ENCODE measurements at regions not wholly inside any gene's neighbourhood (a gene's known extent, or its start where the extent isn't known, plus 50 kb on each side); places are given as distances from the start of the nearest gene placed in this dataset.

DNA sequence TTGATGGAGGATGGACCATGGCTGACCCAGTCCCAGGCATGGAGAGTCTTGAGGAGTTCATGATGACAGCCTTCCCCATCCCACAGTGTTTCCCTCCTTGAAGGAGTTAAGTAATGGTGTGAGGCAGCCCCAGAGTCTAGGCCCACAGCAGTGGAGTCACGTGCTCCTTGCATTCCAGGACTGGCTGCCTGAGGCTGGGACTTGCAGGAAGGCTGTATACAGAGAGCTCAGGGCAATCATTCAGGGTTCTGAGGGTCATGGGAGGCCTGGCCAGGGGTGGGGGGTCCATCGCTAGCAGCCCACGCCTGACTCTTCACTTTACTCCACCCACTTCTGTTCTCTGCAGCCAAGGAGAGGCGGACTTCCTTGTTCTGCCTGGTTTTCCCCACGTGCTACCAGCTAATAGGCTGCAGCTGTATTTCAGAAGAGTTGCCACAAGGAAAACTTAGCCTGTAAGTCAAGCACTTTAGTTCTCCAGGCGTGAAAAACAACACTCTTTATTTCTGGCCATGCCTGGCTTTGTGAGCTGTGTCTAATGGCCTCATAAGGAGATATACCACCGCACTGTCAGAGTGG, 272.5 kb downstream of the DHX35 start:
- DNase-seq, result no peak

- no peak for DNase-seq
Observed at GRCh38 chr20:39233755-39234154, 271.6 kb downstream of the DHX35 start.

DNA sequence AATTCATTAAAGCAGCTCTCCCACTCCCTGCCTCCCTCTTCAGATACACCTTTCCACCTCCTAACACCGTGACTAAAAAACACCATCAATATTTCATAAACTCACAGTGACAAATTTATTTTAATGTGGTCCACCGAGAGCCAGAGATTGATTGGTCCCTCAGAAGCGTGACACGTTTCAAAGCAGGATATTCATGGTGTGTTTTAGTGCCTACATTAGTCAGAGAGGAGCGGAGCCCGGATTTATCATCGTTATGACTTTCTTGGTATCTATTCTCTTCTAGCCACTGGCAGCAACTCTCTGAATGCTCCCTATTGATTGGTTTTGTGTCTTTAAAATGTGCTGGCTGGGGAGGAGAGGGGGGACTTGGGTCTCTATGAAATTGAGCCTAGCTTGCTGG, 265.3 kb downstream of the DHX35 start:
- DNase-seq, result no peak

DNA sequence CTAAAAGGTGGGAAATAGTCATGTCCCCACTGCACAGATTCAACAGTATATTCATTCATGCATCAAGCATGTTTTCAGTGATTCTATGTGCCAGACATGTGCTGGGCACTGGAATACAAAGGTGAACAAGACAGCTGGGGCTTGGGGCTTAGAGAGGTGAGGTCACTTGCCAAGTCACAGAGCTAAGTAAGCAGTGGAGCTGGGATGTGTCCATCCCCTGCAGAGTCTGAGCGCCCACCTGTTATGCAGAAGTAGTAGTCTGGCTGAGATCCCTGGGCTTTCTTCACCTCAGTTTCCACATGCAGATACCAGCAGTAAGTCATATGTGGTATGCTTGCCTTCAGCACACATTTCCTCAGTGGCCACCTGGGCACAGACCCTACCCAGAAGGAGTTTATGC, 263.8 kb downstream of the DHX35 start:
- DNase-seq, result no peak

DNA sequence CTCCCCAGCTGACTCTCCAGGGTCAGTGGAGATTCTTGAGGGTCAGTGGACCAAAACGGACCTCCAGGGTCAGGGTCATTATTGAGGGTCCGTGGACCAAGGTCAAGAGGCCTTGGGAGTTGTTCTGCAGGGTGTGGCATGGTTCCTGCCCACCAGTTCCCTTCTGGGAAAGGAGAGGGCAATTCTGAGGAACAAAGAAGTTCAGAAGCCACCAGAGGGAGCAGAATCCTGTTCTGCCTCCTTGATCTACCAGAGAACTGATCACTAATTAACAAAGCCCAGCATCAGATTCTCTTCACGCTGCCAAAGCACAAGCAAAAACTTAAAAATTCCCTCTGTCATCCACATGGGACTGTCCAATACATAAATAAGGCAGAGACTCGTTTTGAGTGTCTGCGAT, 263.4 kb downstream of the DHX35 start:
- no peak for DNase-seq

GRCh38 chr20:39222101-39222500, 260.0 kb downstream of the DHX35 start:
- no peak for DNase-seq

DNA sequence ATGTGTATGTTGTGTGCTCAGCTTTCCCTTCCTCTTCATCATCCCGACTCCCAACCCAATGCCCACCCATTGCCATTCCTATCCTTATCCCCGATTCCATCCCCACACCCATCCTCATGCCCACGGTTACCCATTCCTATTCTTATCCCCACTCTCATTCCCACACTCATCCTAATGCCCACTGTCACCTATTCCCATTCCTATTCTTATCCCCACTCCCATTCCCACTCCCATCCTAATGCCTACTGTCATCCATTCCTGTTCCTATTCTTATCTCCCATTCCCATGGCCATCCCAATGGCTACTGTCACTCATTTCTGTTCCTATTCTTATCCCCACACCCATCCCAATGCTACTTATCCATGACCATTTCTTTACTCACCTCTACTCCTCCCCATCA, 254.1 kb downstream of the DHX35 start:
- no peak for DNase-seq

DNA sequence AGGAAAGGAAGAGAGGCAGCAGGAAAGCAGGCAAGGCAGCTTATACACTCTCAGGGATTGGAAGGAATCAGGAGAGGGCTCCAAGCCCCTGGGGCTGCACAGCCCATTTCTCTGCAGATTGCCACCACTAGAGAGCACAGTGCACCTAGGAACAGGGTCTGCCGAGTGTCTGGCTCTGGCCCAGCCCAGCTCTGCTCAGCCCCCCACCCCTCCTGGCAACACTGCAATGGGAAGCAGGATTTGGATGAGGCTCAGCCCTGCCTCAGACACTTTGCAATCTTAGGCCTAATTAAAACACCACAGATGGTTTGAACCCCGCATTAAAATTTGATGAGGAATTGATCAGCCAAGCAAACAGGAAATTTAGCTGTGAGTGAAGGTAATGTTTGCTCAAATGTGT, 252.7 kb downstream of the DHX35 start:
- DNase-seq, result no peak

DNA sequence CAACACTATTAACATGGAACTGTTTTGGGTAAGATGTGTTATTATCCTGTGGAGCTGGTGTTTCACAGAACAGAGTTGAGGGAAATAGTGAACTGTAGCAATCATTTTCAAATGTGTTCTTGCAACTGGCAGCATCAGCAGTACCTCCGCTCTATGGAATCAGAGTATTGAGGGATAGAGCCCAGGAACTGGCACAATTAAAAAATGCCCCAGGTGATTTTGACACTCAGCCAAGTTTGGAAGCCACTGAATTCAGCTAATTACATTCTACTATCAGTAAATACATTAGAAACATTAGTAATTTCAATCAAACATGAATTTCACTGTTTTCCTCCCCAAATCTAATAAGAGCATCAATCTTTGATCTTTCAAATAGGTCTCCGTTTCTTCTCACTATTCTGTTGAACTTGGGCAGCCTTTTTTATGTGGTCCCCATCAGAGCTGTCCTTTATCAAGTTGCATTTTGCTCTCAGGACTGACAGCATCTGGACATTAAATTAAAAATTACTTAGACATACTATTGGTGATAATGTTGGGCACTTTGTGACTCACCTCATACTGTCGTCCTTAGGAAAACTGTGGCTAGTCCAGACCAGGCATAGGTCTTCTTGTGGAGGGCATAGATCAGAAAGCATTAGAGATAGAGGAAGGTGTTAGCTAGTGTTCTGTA, 251.5 kb downstream of the DHX35 start:
- DNase-seq, result no peak

DNA sequence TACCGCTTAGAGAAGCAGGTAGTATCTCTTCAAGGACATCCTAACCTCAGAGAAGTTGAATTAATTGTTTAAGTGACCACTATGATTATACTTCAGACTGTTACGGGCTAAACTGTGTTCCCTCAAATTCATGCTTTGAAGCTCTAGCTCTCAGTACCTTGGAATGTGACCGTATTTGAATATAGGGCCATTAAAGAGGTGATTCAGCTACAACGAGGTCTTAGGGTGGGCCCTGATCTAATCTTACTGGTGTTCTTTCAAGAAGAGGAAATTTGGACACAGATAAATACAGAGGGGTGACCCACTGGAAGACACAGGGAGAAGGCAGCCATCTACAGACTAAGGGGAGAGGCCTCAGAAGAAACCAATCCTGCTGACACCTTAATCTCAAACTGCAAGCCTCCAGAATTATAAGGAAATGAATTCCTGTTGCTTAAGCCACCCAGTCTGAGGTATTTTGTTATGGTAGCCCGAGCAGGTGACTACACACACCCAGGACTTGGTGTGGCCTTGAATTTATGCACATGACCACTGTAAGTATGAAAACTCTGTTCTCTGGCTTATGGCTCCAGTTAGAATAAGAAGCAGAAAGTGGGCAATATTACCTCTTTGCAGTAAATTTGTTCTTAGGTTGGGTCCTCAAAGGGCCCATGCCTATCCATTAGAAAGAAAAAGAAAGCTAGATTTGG, 249.1 kb downstream of the DHX35 start:
- no peak for DNase-seq

- DNase-seq, result no peak
Observed at GRCh38 chr20:39210341-39211036, 248.3 kb downstream of the DHX35 start.

- no peak for DNase-seq
Observed at GRCh38 chr20:39206899-39207564, 244.9 kb downstream of the DHX35 start.

- DNase-seq, result no peak
Observed at GRCh38 chr20:39195582-39196021, 233.5 kb downstream of the DHX35 start.

GRCh38 chr20:39190666-39191570, 228.8 kb downstream of the DHX35 start:
- DNase-seq, result no peak

DNA sequence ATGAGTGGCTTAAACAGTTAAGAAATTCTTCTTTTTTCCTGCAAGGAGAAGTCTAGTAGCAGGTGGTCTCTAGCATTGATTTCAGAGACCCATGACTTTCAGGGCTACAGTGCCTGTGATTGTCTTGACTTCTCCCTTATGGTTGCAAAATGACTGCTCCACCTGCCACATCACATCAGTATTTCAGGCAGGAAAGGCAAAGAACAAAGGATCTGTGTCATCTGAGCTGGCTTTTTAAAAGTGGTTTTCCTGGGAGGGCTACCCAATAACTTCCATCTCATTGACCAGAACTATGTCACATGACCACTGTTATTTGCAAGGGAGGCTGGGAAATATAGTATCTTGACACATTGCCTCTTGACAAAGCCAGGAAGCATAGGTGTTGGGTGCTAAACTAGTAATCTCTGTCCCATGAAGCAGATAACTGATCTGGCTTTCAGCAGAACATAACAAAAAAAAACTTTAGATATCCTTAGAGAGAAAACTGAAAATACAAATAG, 226.2 kb downstream of the DHX35 start:
- DNase-seq, result no peak

DNA sequence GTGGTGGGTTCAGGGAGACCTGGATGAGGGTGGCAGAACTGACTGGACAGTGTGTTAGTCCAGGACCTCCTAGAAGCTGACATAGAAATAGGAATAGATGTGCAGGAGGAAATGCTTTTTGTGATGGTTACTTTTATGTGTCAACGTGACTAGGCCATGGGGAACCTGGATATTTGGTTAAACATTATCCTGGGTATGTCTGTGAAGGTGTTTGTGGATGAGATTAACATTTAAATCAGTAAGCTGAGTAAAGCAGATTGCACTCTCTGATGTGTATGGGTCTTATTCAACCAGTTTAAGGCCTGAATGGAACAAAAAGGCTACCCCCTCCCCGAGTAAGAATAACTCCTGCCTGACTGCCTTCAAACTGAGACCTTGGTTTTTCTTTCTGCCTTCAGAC, 219.3 kb downstream of the DHX35 start:
- no peak for DNase-seq

GRCh38 chr20:39176457-39176856, 214.3 kb downstream of the DHX35 start:
- no peak for DNase-seq

- DNase-seq, result no peak
Observed at GRCh38 chr20:39170896-39171463, 208.8 kb downstream of the DHX35 start.

GRCh38 chr20:39165099-39165498, 203.0 kb downstream of the DHX35 start:
- no peak for DNase-seq

GRCh38 chr20:39164642-39165041, 202.5 kb downstream of the DHX35 start:
- DNase-seq, result no peak

GRCh38 chr20:39163993-39164392, 201.8 kb downstream of the DHX35 start:
- DNase-seq, result no peak

DNA sequence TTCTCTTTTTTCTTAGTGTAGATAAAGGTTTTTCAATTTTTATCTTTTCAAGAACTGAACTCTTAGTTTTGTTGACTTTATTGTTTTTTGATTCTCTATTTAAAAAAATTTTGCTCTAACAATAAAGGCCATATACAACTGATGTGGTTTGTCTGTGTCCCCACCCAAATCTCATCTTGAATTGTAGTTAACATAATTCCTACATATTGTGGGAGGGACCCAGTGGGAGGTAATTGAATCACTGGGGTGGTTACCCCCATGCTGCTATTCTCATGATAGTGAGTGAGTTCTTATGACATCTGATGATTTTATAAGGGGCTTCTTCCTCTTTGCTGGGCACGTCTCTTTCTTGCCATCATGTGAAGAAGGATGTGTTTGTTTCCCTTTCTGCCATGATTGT, 199.8 kb downstream of the DHX35 start:
- DNase-seq, result no peak
